ENCODE measurements at regions not wholly inside any gene's neighbourhood (a gene's known extent, or its start where the extent isn't known, plus 50 kb on each side); places are given as distances from the start of the nearest gene placed in this dataset.

DNA sequence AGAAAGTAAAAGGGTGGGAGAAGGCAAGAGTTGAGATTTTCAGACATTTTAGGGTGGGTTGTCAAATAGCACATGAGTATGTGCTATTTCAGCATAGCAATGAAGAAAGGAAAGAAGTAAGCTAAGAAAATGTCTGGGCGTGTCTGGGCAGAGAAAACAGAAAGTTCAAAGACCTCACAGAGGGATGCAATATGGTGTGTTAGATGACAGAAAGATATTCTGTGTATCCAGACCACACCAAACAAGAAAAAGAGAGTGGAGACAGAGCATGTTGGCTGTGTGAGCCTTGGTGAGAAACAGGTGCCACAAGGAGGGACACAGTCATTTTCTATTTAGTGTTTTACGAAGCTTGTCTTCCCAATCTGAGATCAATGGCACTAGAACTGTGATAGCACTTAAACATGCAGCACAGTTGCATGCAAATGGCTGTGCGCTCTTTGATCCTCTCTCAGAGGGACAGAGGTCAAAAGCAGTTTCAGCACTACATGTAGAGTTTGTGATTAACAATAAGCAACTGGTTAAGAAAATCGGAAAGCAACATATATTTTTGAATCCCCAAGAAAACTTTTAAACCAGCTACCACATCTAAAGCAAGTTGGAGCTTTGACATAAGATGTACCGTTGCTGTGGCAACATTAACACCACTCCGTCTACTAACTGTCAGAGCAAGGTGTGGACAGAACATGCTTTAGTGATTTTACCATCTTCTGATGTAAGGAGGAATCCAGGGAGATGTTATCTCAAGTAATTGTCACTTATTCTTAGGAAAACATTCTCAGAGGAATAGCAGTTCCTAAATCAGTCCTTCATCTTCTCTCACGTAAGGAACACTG is 515.5 kb upstream of the NOX3 start:
- H3K4me3 Mint-ChIP-seq (ENCODE audit: unreplicated experiment): no peak overlapping the region
- no peaks in the 10 kb centered on the region for H3K9me3 Mint-ChIP-seq (ENCODE audit: unreplicated experiment)
- H3K27me3 Mint-ChIP-seq (ENCODE audit: unreplicated experiment): peaks cover 3% of the 10 kb centered on the region
- no peak overlapping the region for H3K27ac Mint-ChIP-seq (ENCODE audit: unreplicated experiment)
- no peaks in the 10 kb centered on the region for H3K4me1 Mint-ChIP-seq (ENCODE audit: low read depth, unreplicated experiment)
- DNase-seq: no peak
- TF ChIP-seq, protein P1, sequence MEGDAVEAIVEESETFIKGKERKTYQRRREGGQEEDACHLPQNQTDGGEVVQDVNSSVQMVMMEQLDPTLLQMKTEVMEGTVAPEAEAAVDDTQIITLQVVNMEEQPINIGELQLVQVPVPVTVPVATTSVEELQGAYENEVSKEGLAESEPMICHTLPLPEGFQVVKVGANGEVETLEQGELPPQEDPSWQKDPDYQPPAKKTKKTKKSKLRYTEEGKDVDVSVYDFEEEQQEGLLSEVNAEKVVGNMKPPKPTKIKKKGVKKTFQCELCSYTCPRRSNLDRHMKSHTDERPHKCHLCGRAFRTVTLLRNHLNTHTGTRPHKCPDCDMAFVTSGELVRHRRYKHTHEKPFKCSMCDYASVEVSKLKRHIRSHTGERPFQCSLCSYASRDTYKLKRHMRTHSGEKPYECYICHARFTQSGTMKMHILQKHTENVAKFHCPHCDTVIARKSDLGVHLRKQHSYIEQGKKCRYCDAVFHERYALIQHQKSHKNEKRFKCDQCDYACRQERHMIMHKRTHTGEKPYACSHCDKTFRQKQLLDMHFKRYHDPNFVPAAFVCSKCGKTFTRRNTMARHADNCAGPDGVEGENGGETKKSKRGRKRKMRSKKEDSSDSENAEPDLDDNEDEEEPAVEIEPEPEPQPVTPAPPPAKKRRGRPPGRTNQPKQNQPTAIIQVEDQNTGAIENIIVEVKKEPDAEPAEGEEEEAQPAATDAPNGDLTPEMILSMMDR (IDR thresholded peaks at IDR 0.05; ENCODE audit: partially characterized antibody, unreplicated experiment): no peak
- no peaks in the 10 kb centered on the region for H3K36me3 Mint-ChIP-seq (ENCODE audit: unreplicated experiment)

DNA sequence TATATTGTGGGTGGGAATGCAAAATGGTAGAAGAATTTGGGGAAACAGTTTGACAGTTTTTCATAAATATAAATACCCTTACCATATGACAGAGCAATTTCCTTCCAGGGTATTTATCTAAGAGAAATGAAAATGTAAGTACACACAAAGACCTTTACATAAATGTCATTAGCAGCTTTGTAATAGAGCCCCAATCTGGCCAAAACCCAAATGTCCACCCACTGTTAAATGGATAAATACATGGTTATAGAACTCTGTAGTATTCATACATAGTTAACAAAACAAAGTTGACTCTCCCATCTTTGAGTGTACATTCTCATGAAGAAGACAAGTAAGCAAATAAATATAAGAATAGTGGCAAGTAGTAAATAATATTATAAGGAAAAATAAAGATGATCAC is 514.8 kb upstream of the NOX3 start:
- Mint-ChIP-seq H3K9me3 (ENCODE audit: unreplicated experiment) (no peaks in the 10 kb centered on the region), H3K27ac (ENCODE audit: unreplicated experiment) (no peak overlapping the region), H3K27me3 (ENCODE audit: unreplicated experiment) (peaks cover 3% of the 10 kb centered on the region), H3K4me1 (ENCODE audit: low read depth, unreplicated experiment) (no peaks in the 10 kb centered on the region), H3K36me3 (ENCODE audit: unreplicated experiment) (no peaks in the 10 kb centered on the region), H3K4me3 (ENCODE audit: unreplicated experiment) (no peak overlapping the region)
- no peak for DNase-seq
- TF ChIP-seq, protein P1 (IDR thresholded peaks at IDR 0.05; ENCODE audit: partially characterized antibody, unreplicated experiment): no peak

DNA sequence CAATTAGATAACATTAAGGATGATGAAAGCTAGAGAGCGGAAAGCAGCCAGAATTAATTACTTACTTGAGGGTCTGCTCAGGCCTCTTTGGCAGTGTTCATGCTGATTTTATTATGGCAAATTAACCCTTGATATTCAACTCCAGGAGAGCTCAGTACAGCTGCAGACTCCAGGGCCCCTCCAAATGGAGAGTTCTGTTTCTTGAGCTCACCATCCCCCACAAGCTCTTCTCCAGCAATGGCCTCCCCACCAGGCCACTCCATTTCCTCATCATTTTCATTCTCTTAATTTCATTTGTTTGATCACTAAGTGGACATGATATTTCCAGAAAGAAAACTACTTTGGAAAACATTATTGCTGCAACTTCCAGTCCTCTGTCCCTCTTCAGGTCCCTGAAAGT is 513.3 kb upstream of the NOX3 start:
- Mint-ChIP-seq H3K9me3 (ENCODE audit: unreplicated experiment) (no peaks in the 10 kb centered on the region), H3K27me3 (ENCODE audit: unreplicated experiment) (no peaks in the 10 kb centered on the region), H3K4me1 (ENCODE audit: low read depth, unreplicated experiment) (no peaks in the 10 kb centered on the region), H3K36me3 (ENCODE audit: unreplicated experiment) (no peaks in the 10 kb centered on the region), H3K27ac (ENCODE audit: unreplicated experiment) (no peak overlapping the region), H3K4me3 (ENCODE audit: unreplicated experiment) (no peak overlapping the region)
- TF ChIP-seq, protein P1 (IDR thresholded peaks at IDR 0.05; ENCODE audit: partially characterized antibody, unreplicated experiment): no peak
- no peak for DNase-seq

DNA sequence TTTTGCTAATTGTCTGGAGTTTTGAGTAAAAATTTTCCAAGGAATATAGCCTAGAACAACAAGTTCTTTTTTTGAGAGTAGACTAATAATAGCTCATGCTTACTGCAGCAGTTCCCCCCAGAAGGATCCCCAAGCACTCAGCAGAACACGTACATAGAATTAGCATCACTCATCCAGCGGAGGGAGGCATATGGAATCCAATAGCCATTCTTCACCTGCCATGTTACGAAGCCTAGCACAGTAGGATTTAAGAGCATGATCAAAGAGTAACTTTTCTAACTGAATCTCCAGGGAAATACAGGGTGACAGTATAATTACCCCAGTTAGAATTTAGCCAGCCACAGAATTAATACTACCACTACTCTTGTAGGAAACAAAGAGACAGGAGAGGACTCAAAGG is 511.7 kb upstream of the NOX3 start:
- no peak for DNase-seq
- Mint-ChIP-seq H3K36me3 (ENCODE audit: unreplicated experiment) (no peaks in the 10 kb centered on the region), H3K27ac (ENCODE audit: unreplicated experiment) (no peak overlapping the region), H3K4me1 (ENCODE audit: low read depth, unreplicated experiment) (no peaks in the 10 kb centered on the region), H3K27me3 (ENCODE audit: unreplicated experiment) (no peaks in the 10 kb centered on the region), H3K4me3 (ENCODE audit: unreplicated experiment) (no peak overlapping the region), H3K9me3 (ENCODE audit: unreplicated experiment) (no peaks in the 10 kb centered on the region)
- TF ChIP-seq, protein P1 (IDR thresholded peaks at IDR 0.05; ENCODE audit: partially characterized antibody, unreplicated experiment): no peak

DNA sequence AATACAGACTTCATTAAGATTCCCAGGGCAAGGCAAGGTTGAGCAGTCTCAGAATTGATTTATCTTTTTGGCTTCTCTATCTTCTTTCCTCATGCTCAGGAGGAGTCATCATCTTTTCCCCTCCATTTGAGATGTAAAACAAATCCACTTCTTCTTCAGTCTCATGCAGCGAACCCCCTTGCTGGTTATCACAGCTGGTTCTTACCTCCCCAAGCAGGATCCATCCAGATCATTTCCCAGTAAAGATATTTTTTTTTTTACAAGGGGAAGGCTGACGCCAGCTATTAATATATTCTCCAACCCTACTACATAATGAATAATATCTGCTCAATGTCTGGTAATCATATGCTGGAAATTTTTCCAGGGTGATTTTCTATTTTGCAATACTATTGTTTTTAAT is 508.9 kb upstream of the NOX3 start:
- no peak overlapping the region for H3K27ac Mint-ChIP-seq (ENCODE audit: unreplicated experiment)
- TF ChIP-seq, protein P1 (IDR thresholded peaks at IDR 0.05; ENCODE audit: partially characterized antibody, unreplicated experiment): no peak
- no peak overlapping the region for H3K4me3 Mint-ChIP-seq (ENCODE audit: unreplicated experiment)
- H3K27me3 Mint-ChIP-seq (ENCODE audit: unreplicated experiment): no peaks in the 10 kb centered on the region
- no peaks in the 10 kb centered on the region for H3K36me3 Mint-ChIP-seq (ENCODE audit: unreplicated experiment)
- DNase-seq: no peak
- no peaks in the 10 kb centered on the region for H3K4me1 Mint-ChIP-seq (ENCODE audit: low read depth, unreplicated experiment)
- H3K9me3 Mint-ChIP-seq (ENCODE audit: unreplicated experiment): no peaks in the 10 kb centered on the region
